ENCODE measurements at regions not wholly inside any gene's neighbourhood (a gene's known extent, or its start where the extent isn't known, plus 50 kb on each side); places are given as distances from the start of the nearest gene placed in this dataset.

GRCh38 chr2:204046145-204046544 lies 109.6 kb downstream of the ICOS start:
- DNase-seq (ENCODE audit: low spot score): no peak

- DNase-seq (ENCODE audit: low spot score): no peak
These were observed 113.1 kb downstream of the ICOS start for GRCh38 chr2:204049635-204050034.

GRCh38 chr2:204050681-204051080 lies 114.1 kb downstream of the ICOS start:
- no peak for DNase-seq (ENCODE audit: low spot score)

GRCh38 chr2:204051476-204051875 lies 114.9 kb downstream of the ICOS start:
- peak; percentile 26 for DNase-seq (ENCODE audit: low spot score)

- DNase-seq (ENCODE audit: low spot score): no peak
These were observed 115.5 kb downstream of the ICOS start for GRCh38 chr2:204051984-204052556.

GRCh38 chr2:204059016-204059415 lies 122.5 kb downstream of the ICOS start:
- no peak for DNase-seq (ENCODE audit: low spot score)

GRCh38 chr2:204060841-204061240 lies 124.3 kb downstream of the ICOS start:
- DNase-seq (ENCODE audit: low spot score): no peak

GRCh38 chr2:204061241-204061640 lies 124.7 kb downstream of the ICOS start:
- no peak for DNase-seq (ENCODE audit: low spot score)

GRCh38 chr2:204064119-204064518 lies 127.6 kb downstream of the ICOS start:
- DNase-seq (ENCODE audit: low spot score): no peak

- DNase-seq (ENCODE audit: low spot score): no peak
These were observed 129.0 kb downstream of the ICOS start for GRCh38 chr2:204065566-204065965.

- no peak for DNase-seq (ENCODE audit: low spot score)
These were observed 129.5 kb downstream of the ICOS start for GRCh38 chr2:204066051-204066450.

- no peak for DNase-seq (ENCODE audit: low spot score)
These were observed 133.2 kb downstream of the ICOS start for GRCh38 chr2:204069804-204070203.

- DNase-seq (ENCODE audit: low spot score): peak; percentile 33
These were observed 136.1 kb downstream of the ICOS start for GRCh38 chr2:204072443-204073324.

- DNase-seq (ENCODE audit: low spot score): no peak
These were observed 137.9 kb downstream of the ICOS start for GRCh38 chr2:204074456-204074855.

- no peak for DNase-seq (ENCODE audit: low spot score)
These were observed 141.6 kb downstream of the ICOS start for GRCh38 chr2:204078003-204078698.

- DNase-seq (ENCODE audit: low spot score): no peak
These were observed 145.2 kb downstream of the ICOS start for GRCh38 chr2:204081487-204082425.

- DNase-seq (ENCODE audit: low spot score): no peak
These were observed 149.6 kb downstream of the ICOS start for GRCh38 chr2:204086167-204086566.

GRCh38 chr2:204089105-204089504 lies 152.5 kb downstream of the ICOS start:
- no peak for DNase-seq (ENCODE audit: low spot score)

GRCh38 chr2:204089574-204089973 lies 153.0 kb downstream of the ICOS start:
- no peak for DNase-seq (ENCODE audit: low spot score)

- no peak for DNase-seq (ENCODE audit: low spot score)
These were observed 153.5 kb downstream of the ICOS start for GRCh38 chr2:204090021-204090420.

- no peak for DNase-seq (ENCODE audit: low spot score)
These were observed 168.2 kb downstream of the ICOS start for GRCh38 chr2:204104811-204105210.
